K562 (cell line): ENCODE measurements at regions not wholly inside any gene's neighbourhood (a gene's known extent, or its start where the extent isn't known, plus 50 kb on each side); places are given as distances from the start of the nearest gene placed in this dataset.

ENCODE experiments used
- ATAC-seq: fragments of 200-7000 bp; cut with Tn5 transposase; 3 replicates; pipeline ENCODE4 v1.9.1; 2020; ENCODE audit warnings: moderate library complexity
- BruUV-seq: library from RNA; stranded (reverse); fragments of 400-500 nt; replicated peaks from 2 replicates; lab custom pipeline; 2021; lab: Mats Ljungman, UMichigan
- CTCF ChIA-PET: fragments of 300-600 bp; formaldehyde crosslinking; extraction: SDS; loops from one replicate; lab custom pipeline; 2021; ENCODE audit warnings: low intra/inter-chr PET ratio; lab: Yijun Ruan, JAX
- POLR2A ChIA-PET: fragments of 300-600, 350-650 bp; sonication (Branson Sonifier 250); formaldehyde crosslinking; extraction: SDS; loops from one replicate; lab custom pipeline; 2021; ENCODE audit warnings: antibody characterized with exemption, inconsistent platforms; lab: Yijun Ruan, JAX
- DNase-seq, 4 experiments: peaks; one replicate each; pipeline versions ENCODE4 v3.0.0 to v3.0.0-alpha.2; 2011 to 2018; ENCODE audit warnings: low spot score in 3 of 4, mixed read lengths in 3 of 4; ENCODE audit errors: extremely low read depth in 1 of 4
- FAIRE-seq: peaks from 2 replicates; lab custom pipeline; 2011; peaks lifted over from hg19 to GRCh38; lab: Jason Lieb, UNC
- H2AFZ ChIP-seq: 2 replicates; pipeline ENCODE4 v1.6.0; 2011; ENCODE audit warnings: low read depth, low read length, control low read depth, inconsistent platforms
- H3K27ac ChIP-seq: fragments of 200-600 bp; 3 replicates; pipeline ENCODE4 v1.8.0; 2011; ENCODE audit warnings: low read depth, mild to moderate bottlenecking, control low read depth, inconsistent platforms, low read length, moderate library complexity, mixed read lengths; ENCODE audit errors: extremely low read depth
- H3K27me3 ChIP-seq, 2 experiments: fragments of 300-600 bp in 1 of 2; 2 replicates in 1 of 2; 3 replicates in 1 of 2; pipeline versions ENCODE4 v1.6.0 to v1.8.0; 2011; ENCODE audit warnings: inconsistent platforms in 2 of 2, low read length in 2 of 2, mild to moderate bottlenecking in 1 of 2, mixed read lengths in 1 of 2, moderate library complexity in 1 of 2; ENCODE audit not compliant: control insufficient read depth in 2 of 2, insufficient read depth in 2 of 2
- H3K36me3 ChIP-seq: fragments of 300-600 bp; 3 replicates; pipeline ENCODE4 v1.8.0; 2011; ENCODE audit warnings: mild to moderate bottlenecking, low read length, inconsistent platforms; ENCODE audit not compliant: control insufficient read depth, insufficient read depth
- H3K4me1 ChIP-seq, 2 experiments: fragments of 200-600 bp in 1 of 2; replicated peaks in 1 of 2; 2 replicates in 1 of 2; 3 replicates in 1 of 2; pipeline versions ENCODE4 v1.5.1 to v1.8.0; 2011; ENCODE audit warnings: inconsistent platforms in 2 of 2, low read length in 2 of 2, mild to moderate bottlenecking in 1 of 2, mixed read lengths in 1 of 2, moderate library complexity in 1 of 2; ENCODE audit not compliant: control insufficient read depth in 2 of 2, insufficient read depth in 2 of 2
- H3K4me2 ChIP-seq: 2 replicates; pipeline ENCODE4 v1.6.1; 2011; ENCODE audit warnings: low read length, control low read depth, inconsistent platforms, mixed read lengths; ENCODE audit not compliant: insufficient read depth
- H3K4me3 ChIP-seq: fragments of 200-600 bp; sonication (generic), shearing (Covaris generic); 2 replicates; pipeline ENCODE4 v1.5.1; 2016; ENCODE audit warnings: control low read depth, inconsistent platforms
- H3K79me2 ChIP-seq: fragments of 200-600 bp; 3 replicates; pipeline ENCODE4 v1.8.0; 2011; ENCODE audit warnings: low read length, inconsistent platforms; ENCODE audit not compliant: control insufficient read depth, insufficient read depth
- H3K9ac ChIP-seq, 2 experiments: 2 replicates each; pipeline versions ENCODE4 v1.6.0 to v1.6.1; 2011; ENCODE audit warnings: low read depth in 2 of 2, low read length in 2 of 2, control low read depth in 1 of 2, inconsistent platforms in 1 of 2, mild to moderate bottlenecking in 1 of 2, mixed read lengths in 1 of 2; ENCODE audit not compliant: insufficient read depth in 1 of 2
- H3K9me1 ChIP-seq: one replicate; pipeline ENCODE4 v1.6.0; 2011; ENCODE audit warnings: inconsistent platforms, mild to moderate bottlenecking, low read length, moderate library complexity; ENCODE audit not compliant: control insufficient read depth, insufficient read depth
- H3K9me3 ChIP-seq: replicated peaks from 2 replicates; pipeline ENCODE4 v1.5.1; 2011; ENCODE audit warnings: low read depth, low read length, inconsistent platforms; ENCODE audit not compliant: control insufficient read depth, insufficient read depth
- H4K20me1 ChIP-seq: replicated peaks from 2 replicates; pipeline ENCODE4 v1.6.1; 2011; ENCODE audit warnings: low read length, inconsistent platforms, mixed read lengths; ENCODE audit not compliant: control insufficient read depth, insufficient read depth
- ARNT ChIP-seq, 2 experiments: fragments of 450-650 bp; IDR thresholded peaks; 2 replicates each; pipeline ENCODE4 v1.6.1; 2016; ENCODE audit warnings: mild to moderate bottlenecking in 1 of 2
- CHD2 ChIP-seq: IDR thresholded peaks from 2 replicates; pipeline ENCODE4 v1.6.1; 2011; ENCODE audit warnings: low read depth, low read length
- DDX20 ChIP-seq: fragments of 450-650 bp; IDR thresholded peaks from 2 replicates; pipeline ENCODE4 v1.6.1; 2016; ENCODE audit warnings: missing genetic modification characterization, low read depth, mild to moderate bottlenecking, missing compliant biosample characterization, moderate library complexity
- E4F1 ChIP-seq: fragments of 250-450 bp; sonication (Bioruptor Pico); IDR thresholded peaks from 2 replicates; pipeline ENCODE4 v1.5.0; 2021; ENCODE audit warnings: mild to moderate bottlenecking, borderline replicate concordance
- FOXJ3 ChIP-seq: sonication (generic); formaldehyde crosslinking; IDR thresholded peaks from 2 replicates; pipeline ENCODE4 v1.4.0; 2020; ENCODE audit warnings: mild to moderate bottlenecking, missing genetic modification reagents
- HDAC1 ChIP-seq, 2 experiments: fragments of 450-650 bp; IDR thresholded peaks; 2 replicates each; pipeline ENCODE4 v1.6.1; 2016 to 2017; ENCODE audit warnings: inconsistent platforms in 1 of 2, mild to moderate bottlenecking in 1 of 2, moderate library complexity in 1 of 2
- HNRNPUL1 ChIP-seq: fragments of 200-400 bp; formaldehyde crosslinking; IDR thresholded peaks from 2 replicates; pipeline ENCODE4 v1.6.1; 2017; ENCODE audit warnings: low read length
- MAZ ChIP-seq, 2 experiments: fragments of 450-650 bp in 1 of 2; sonication (generic) in 1 of 2; formaldehyde crosslinking; IDR thresholded peaks in 1 of 2; conservative IDR thresholded peaks in 1 of 2; 2 replicates each; pipeline versions ENCODE4 v1.4.0 to v1.5.0; 2020; ENCODE audit warnings: mild to moderate bottlenecking in 1 of 2, missing genetic modification reagents in 1 of 2
- MEF2A ChIP-seq: IDR thresholded peaks from 2 replicates; pipeline ENCODE4 v1.6.1; 2011; ENCODE audit warnings: low read depth, mild to moderate bottlenecking, low read length, moderate library complexity; ENCODE audit not compliant: control insufficient read depth
- NCOA1 ChIP-seq: fragments of 450-650 bp; IDR thresholded peaks from 2 replicates; pipeline ENCODE4 v1.6.1; 2016; ENCODE audit warnings: low read depth
- POLR2B ChIP-seq: fragments of 450-650 bp; IDR thresholded peaks from 2 replicates; pipeline ENCODE4 v1.6.1; 2018; ENCODE audit warnings: low read depth; ENCODE audit not compliant: partially characterized antibody
- POU5F1 ChIP-seq: fragments of 150-350 bp; IDR thresholded peaks from 2 replicates; pipeline ENCODE4 v1.6.1; 2014; ENCODE audit warnings: borderline replicate concordance, low read length, low read depth, mild to moderate bottlenecking; ENCODE audit not compliant: partially characterized antibody
- PRMT5 ChIP-seq: sonication (generic); formaldehyde crosslinking; IDR thresholded peaks from 2 replicates; pipeline ENCODE4 v1.5.0; 2020; ENCODE audit warnings: missing genetic modification reagents
- SIN3A ChIP-seq, 2 experiments: fragments of 150-350 bp in 1 of 2; IDR thresholded peaks; 2 replicates each; pipeline ENCODE4 v1.6.1; 2011 to 2016; ENCODE audit warnings: borderline replicate concordance in 2 of 2, low read depth in 2 of 2, low read length in 2 of 2, mild to moderate bottlenecking in 2 of 2, moderate library complexity in 2 of 2; ENCODE audit not compliant: control insufficient read depth in 1 of 2
- SMARCC2 ChIP-seq: fragments of 450-650 bp; IDR thresholded peaks from 2 replicates; pipeline ENCODE4 v1.6.1; 2017; ENCODE audit warnings: antibody characterized with exemption, moderate library complexity, mild to moderate bottlenecking, low read depth
- TBP ChIP-seq: optimal IDR thresholded peaks from 2 replicates; pipeline ENCODE3; 2011; ENCODE audit warnings: low read depth, low read length, improper control_type of control experiment
- TGIF2 ChIP-seq: sonication (generic); formaldehyde crosslinking; IDR thresholded peaks from 2 replicates; pipeline ENCODE4 v1.8.1; 2022; ENCODE audit warnings: mild to moderate bottlenecking, missing genetic modification reagents, moderate library complexity
- ZC3H4 ChIP-seq: sonication (generic); formaldehyde crosslinking; IDR thresholded peaks from 2 replicates; pipeline ENCODE4 v1.9.0; 2021; ENCODE audit warnings: missing genetic modification reagents, borderline replicate concordance
- ZNF707 ChIP-seq: fragments of 250-450 bp; sonication (Bioruptor Pico); conservative IDR thresholded peaks from 2 replicates; pipeline ENCODE4 v1.8.0; 2022; ENCODE audit warnings: inconsistent platforms, mild to moderate bottlenecking, moderate library complexity
- WGBS: fragments of 100-300 bp; shearing (Covaris generic); methylation state at CpG from one replicate; pipeline ENCODE4 v1.1.6; 2016; ENCODE audit warnings: low coverage, mixed read lengths; ENCODE audit not compliant: insufficient coverage; ENCODE audit errors: missing lambda C conversion rate; 5-methylcytosine and 5-hydroxymethylcytosine counted together
- in situ Hi-C: fragments of 300-500 bp; cut with MboI; formaldehyde crosslinking; loops from 4 replicates; pipeline ENCODE4 v1.15.0; 2018; ENCODE audit warnings: inconsistent platforms, mixed read lengths
- intact Hi-C: fragments of 100-400 bp; cut with micrococcal nuclease; formaldehyde crosslinking; loops from 2 replicates; pipeline ENCODE4 v1.14.2; 2022

DNA sequence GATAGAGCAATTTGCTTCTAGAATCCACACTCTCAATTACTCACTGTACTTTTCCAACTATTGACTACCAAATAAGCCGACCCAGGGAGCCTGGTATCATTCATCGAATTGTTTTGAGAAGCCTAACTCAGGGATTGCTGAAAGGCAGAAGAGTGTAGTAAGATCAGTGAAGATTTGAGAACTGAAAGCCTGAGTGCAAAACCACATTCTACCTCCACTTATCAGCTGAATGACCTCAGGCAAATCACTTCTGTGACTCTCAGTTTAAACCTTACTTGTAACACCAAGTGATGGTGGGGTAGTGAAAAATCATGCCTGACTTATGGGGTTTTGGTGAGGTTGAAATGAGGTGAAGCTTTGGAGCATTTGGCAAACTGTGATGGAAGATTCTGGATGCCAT lies 126.1 kb upstream of the MAX start:
- Histone ChIP-seq H4K20me1 (no peaks in the 10 kb centered on the region), H3K79me2 (no peaks in the 10 kb centered on the region), H3K4me2 (no peak overlapping the region), H3K4me3 (no peak overlapping the region), H3K9ac (no peak overlapping the region), H3K4me1 (peaks cover 4 to 13% of the 10 kb centered on the region in 2 experiments), H2AFZ (no peak overlapping the region), H3K9me3 (no peaks in the 10 kb centered on the region), H3K27ac (no peak overlapping the region), H3K9me1 (no peaks in the 10 kb centered on the region), H3K27me3 (no peaks in the 10 kb centered on the region), H3K36me3 (no peaks in the 10 kb centered on the region)
- BruUV-seq = no TSS peak
- in situ Hi-C loops = no loop called here
- intact Hi-C loops = loop anchor here (10.0 kb wide), 3 partner anchors 146 to 596 kb away; partner anchors contain the start of gene FUT8
- DNase-seq (no peak), ATAC-seq (no peak), FAIRE-seq (no peak)
- POLR2A ChIA-PET = interaction anchor here (1.9 kb wide), 1 partner anchor 11 kb away, joined by 4 read pairs; no protein-coding TSS in a partner anchor
- 11% methylated on average over 2 of the region's 2 CpGs for WGBS
- CTCF ChIA-PET = no interaction called here
- TF ChIP-seq POU5F1 = no peak
- TF ChIP-seq NCOA1 = no peak
- TF ChIP-seq FOXJ3 (CRISPR knock-in tag) = no peak
- no peak for TF ChIP-seq E4F1 (CRISPR knock-in tag)
- no peak for TF ChIP-seq POLR2B
- TF ChIP-seq ARNT (IDR thresholded peaks at IDR 0.05) = no peak
- no peak for TF ChIP-seq SMARCC2
- no peak for TF ChIP-seq MEF2A
- TF ChIP-seq HDAC1 (IDR thresholded peaks at IDR 0.05) = no peak
- no peak for TF ChIP-seq ZC3H4 (CRISPR knock-in tag)
- TF ChIP-seq PRMT5 (CRISPR knock-in tag) = no peak
- no peak for TF ChIP-seq CHD2
- no peak for TF ChIP-seq MAZ (CRISPR knock-in tag; conservative IDR thresholded peaks at IDR 0.05 in 1 of 2, IDR thresholded peaks at IDR 0.05 in 1 of 2)
- no peak for TF ChIP-seq SIN3A (IDR thresholded peaks at IDR 0.05; ENCODE audit: borderline replicate concordance in 2 of 2, control insufficient read depth in 1 of 2, low read depth in 2 of 2, low read length in 2 of 2)
- no peak for TF ChIP-seq HNRNPUL1
- no peak for TF ChIP-seq TBP
- TF ChIP-seq TGIF2 (CRISPR knock-in tag) = no peak
- no peak for TF ChIP-seq DDX20 (tag)
- no peak for TF ChIP-seq ZNF707 (CRISPR knock-in tag)
- TF ChIP-seq, all 486 proteins: peak for 0
